Muscle layer of duodenum (tissue), 2 donors: ENCODE measurements at regions not wholly inside any gene's neighbourhood (a gene's known extent, or its start where the extent isn't known, plus 50 kb on each side); places are given as distances from the start of the nearest gene placed in this dataset.
"Not testable (repeated sequence)": the region's sequence is repeated elsewhere in the genome, so short reads cannot be mapped to it uniquely, and the experiment has no call there.

Source experiments
- H3K27ac ChIP-seq: one replicate; pipeline ENCODE4 v1.7.0; 2013; ENCODE audit warnings: mild to moderate bottlenecking, low read length
- H3K27me3 ChIP-seq: one replicate; pipeline ENCODE4 v1.7.0; 2013; ENCODE audit warnings: low read depth, mild to moderate bottlenecking, control low read depth, low read length
- H3K36me3 ChIP-seq, 2 donors: one replicate each; pipeline ENCODE4 v1.7.0; 2013; ENCODE audit warnings: low read length in 2 of 2, control low read depth in 1 of 2, mild to moderate bottlenecking in 1 of 2; ENCODE audit not compliant: insufficient read depth in 2 of 2, control insufficient read depth in 1 of 2
- H3K4me1 ChIP-seq, 2 donors: one replicate each; pipeline ENCODE4 v1.7.0; 2013; ENCODE audit warnings: low read length in 2 of 2, mild to moderate bottlenecking in 2 of 2, control low read depth in 1 of 2, moderate library complexity in 1 of 2; ENCODE audit not compliant: insufficient read depth in 2 of 2, control insufficient read depth in 1 of 2
- H3K4me3 ChIP-seq, 2 donors: one replicate each; pipeline ENCODE4 v1.7.0; 2013; ENCODE audit warnings: low read length in 2 of 2, low read depth in 1 of 2, mild to moderate bottlenecking in 1 of 2
- H3K9me3 ChIP-seq, 2 donors: one replicate each; pipeline ENCODE4 v1.7.0; 2013; ENCODE audit warnings: low read length in 2 of 2, control low read depth in 1 of 2, mild to moderate bottlenecking in 1 of 2; ENCODE audit not compliant: control insufficient read depth in 1 of 2
- donor health status: healthy.

DNA sequence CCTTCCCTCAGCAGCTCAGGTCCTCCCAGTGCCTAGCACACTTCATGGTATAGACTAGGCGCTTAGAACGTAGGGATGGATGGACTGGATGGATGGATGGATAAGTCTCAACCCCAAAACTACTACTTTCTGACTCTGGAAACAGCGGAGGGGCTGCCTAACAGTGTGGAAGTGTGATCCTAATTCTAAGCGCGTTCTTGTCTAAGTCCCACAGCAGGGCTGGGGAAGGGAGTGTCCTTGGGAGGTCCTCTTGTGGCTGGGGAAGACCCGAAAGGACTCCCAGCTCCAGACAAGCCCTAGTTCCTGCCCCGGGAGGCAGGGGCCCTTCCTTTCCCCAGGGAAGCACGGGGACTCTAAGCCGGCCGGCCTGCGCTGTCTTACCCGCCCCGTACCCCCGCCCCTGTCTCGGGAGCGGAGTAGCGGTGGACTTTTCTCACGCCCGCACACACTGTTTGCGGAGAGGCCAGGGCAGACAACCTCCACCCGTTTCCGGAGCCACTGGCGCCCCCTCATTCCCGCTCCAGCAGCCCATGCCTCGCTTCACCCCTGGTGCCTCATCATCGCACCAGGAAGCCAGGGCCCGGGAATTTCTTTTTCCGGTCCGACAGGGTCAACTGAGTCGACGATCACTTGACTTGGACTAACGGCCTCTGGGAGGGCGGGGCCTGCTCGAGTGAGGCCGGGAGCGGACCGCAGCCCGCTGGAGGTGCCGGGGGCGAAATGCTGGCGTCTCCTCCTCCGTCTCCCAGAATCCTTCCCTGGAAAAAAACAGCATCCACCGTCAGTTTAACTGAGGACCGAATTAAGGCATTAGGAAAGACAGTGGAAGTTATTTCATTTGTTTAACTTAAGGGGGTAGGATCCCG is 133.3 kb downstream of the TBC1D2B start:
- Histone ChIP-seq H3K4me3 (peak overlapping the region; percentile 30 to 56), H3K27me3 (no peaks in the 10 kb centered on the region), H3K4me1 (no peaks in the 10 kb centered on the region), H3K27ac (peak overlapping the region; percentile 19), H3K9me3 (no peaks in the 10 kb centered on the region), H3K36me3 (no peaks in the 10 kb centered on the region)

DNA sequence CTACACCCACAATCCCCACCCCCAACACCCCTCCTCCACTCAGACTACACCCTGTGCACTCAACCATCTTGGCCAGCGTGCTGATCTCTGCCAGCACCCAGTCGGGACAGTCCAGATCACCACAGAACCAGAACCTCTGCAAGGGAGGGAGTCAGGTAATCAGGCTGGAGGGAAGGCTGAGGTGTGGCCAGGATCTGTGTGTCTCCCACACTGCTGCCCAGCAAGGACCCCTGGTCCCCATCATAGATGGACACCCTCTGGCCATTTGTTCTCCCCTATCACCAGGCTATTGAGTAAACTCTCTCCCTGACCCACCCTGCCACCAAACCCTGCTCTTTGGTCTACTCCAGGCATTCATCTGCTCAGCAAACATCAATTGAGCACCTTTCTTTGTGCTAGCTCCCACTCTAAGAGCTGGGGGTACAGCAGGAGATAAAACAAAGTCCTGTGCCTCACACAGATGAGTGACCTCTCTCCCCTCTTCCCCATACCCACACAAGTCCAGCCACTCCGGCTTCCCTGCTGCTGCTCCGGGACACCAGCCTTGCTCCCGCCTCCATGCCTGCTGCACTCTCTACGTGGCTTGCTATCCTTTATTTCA is 134.8 kb downstream of the TBC1D2B start:
- Histone ChIP-seq H3K27me3 (no peaks in the 10 kb centered on the region), H3K9me3 (no peaks in the 10 kb centered on the region), H3K27ac (no peak overlapping the region), H3K36me3 (no peaks in the 10 kb centered on the region), H3K4me1 (no peaks in the 10 kb centered on the region), H3K4me3 (no peak overlapping the region)

DNA sequence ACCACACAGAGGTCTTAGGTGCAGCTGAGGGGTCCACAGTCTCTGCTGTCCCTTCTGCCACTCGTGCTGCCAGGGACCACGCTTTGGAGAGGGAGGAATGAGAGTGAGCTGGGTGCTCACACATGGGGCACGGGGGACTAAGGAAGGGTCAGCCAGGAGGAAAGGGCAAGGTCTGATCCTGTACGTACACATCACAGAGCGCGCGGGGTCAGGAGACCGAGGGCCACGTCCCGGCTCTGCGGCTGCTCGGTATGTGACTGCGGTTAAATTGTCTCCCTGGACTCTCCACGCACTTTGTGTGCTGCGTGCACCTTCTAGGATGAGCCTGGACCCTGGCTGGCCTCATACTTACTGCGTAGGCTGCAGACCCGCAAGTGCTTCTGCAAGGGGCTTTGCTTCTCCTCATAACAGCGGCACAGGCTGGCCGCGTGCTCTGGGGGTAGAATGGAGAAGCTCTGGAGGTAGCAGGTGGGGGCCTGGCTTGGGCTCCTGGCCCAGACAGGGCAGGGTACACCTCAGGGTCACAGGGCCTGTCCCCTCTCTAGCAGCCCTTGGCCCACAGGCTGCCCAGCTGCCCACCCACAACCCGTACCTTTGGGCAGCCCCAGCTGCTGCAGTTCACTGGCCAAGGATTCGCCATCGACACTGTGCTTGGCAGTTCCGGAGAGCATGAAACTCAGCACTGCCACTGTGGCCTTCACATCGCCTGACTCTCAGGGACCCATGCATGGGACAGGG is 136.3 kb downstream of the TBC1D2B start:
- H3K36me3 ChIP-seq = not testable (repeated sequence)

DNA sequence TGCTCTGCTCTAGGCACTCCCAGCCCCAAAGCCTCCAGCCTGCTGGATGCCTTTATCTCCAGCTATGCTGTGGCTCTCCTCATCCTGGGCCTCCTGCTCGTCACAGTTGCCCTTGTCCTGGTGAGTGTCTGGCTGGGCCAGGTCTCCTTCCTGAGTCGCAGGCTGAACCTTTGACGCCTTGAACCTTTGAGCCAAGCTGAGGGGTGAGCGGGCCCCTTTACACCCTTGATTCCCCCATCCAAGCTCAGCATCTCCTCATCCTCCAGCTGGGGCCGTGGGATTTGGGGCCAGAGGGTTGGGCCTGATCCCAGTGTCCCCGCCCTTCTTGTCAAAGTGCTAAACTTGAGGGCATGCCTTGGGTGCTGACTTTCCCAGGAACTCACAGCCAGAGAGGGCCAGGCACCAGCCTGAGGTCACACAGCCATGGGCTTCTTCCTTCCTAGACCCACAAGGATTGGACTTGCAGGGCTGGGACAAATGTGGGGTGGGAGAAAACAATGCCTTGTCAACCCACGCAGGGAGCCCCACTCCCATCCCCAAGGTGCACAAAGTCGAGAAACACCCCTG is 137.0 kb downstream of the TBC1D2B start:
- H3K27ac ChIP-seq = no peak overlapping the region
- no peaks in the 10 kb centered on the region for H3K36me3 ChIP-seq
- no peak overlapping the region for H3K4me3 ChIP-seq
- no peaks in the 10 kb centered on the region for H3K9me3 ChIP-seq
- no peaks in the 10 kb centered on the region for H3K4me1 ChIP-seq
- H3K27me3 ChIP-seq = no peaks in the 10 kb centered on the region

More for the DNA sequence above, 136.3 kb downstream of the TBC1D2B start:
- not testable (repeated sequence) for H3K4me3 ChIP-seq, H3K4me1 ChIP-seq, H3K27me3 ChIP-seq, H3K27ac ChIP-seq, H3K9me3 ChIP-seq

DNA sequence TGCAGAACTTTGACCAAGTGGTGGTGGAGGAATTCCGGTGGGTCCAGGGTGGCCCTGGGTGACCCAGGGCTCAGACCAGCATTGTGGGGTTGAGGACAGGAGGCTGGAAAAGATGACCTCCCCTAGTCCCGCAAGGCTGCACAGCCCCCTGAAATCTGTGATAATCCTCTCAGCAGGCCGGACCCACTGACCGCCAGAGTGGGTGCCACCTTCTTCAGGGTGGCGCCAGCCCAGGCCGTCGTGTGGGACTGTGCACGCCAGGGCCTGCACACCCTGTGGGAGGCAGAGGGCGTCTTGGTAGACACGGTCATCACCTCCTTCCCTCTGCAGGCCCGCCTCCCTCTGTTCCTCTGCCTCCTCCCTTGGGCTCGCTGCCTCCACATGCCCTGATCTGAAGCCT is 137.7 kb downstream of the TBC1D2B start:
- H3K4me3 ChIP-seq = no peak overlapping the region
- H3K9me3 ChIP-seq = no peaks in the 10 kb centered on the region
- H3K27me3 ChIP-seq = no peaks in the 10 kb centered on the region
- H3K27ac ChIP-seq = no peak overlapping the region
- H3K4me1 ChIP-seq = no peaks in the 10 kb centered on the region
- no peaks in the 10 kb centered on the region for H3K36me3 ChIP-seq

DNA sequence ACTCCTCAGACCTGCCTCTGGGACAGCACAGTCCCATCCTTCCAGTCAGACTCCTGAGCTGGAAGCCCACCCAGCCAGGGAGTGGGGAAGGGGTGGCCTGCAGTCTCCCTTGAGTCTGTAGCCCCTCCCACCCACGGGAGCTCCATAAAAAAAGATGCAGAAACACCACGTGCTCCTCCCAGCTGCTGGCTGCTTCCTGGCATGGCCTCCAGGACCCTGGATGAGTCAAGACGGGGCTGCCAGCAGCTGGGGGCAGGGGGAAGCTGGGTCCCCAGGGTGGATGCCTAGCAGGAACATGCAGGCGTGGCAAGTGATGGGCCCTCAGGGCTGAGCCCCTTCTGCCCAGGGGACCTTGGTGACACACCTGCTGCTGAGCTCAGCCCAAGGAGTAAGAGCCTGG is 138.5 kb downstream of the TBC1D2B start:
- H3K36me3 ChIP-seq, H3K4me3 ChIP-seq, H3K9me3 ChIP-seq, H3K27ac ChIP-seq, H3K4me1 ChIP-seq, H3K27me3 ChIP-seq: not testable (repeated sequence)

GRCh38 chr15:77938546-77938945 is 139.0 kb downstream of the TBC1D2B start:
- not testable (repeated sequence) for H3K36me3 ChIP-seq, H3K4me1 ChIP-seq, H3K9me3 ChIP-seq, H3K27me3 ChIP-seq, H3K4me3 ChIP-seq, H3K27ac ChIP-seq

DNA sequence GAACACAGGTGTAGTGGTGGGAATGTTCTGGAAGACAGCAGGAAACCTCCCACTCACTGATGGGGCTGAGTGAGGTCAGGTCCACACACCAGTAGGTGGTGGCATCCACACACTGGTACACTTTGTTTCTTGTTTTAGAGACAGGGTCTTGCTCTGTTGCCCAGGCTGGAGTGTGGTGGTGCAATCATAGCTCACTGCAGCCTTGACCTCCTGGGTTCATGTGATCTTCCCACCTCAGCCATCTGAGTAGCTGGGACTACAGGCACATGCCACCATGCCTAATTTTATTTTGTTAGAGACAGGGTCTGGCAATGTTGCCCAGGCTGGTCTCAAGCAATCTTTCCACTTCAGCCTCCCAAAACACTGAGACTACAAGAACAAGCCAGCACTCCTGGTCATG is 140.9 kb downstream of the TBC1D2B start:
- H3K36me3 ChIP-seq, H3K9me3 ChIP-seq, H3K27ac ChIP-seq, H3K4me3 ChIP-seq, H3K27me3 ChIP-seq, H3K4me1 ChIP-seq: not testable (repeated sequence)

DNA sequence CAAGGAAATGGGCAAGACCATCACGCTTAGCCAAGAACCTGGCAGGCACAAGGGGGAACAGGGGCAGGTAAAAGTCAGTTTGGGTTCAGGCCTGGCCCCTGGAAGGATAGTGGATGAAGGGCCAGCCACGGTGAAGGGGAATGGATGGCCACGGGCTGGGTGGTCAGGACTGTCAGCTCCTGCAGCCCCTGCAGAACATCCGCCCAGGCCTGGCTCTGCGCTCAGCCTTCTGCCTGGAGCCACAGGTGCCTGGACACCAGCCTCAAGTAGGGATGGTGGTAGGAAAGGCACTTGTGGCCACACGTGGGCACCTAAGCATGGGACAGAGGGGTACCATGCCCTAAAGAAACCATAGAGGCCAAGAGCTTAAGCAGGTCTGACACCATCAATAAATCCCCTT is 143.0 kb downstream of the TBC1D2B start:
- H3K27me3 ChIP-seq, H3K4me1 ChIP-seq, H3K36me3 ChIP-seq, H3K9me3 ChIP-seq, H3K4me3 ChIP-seq, H3K27ac ChIP-seq: not testable (repeated sequence)

DNA sequence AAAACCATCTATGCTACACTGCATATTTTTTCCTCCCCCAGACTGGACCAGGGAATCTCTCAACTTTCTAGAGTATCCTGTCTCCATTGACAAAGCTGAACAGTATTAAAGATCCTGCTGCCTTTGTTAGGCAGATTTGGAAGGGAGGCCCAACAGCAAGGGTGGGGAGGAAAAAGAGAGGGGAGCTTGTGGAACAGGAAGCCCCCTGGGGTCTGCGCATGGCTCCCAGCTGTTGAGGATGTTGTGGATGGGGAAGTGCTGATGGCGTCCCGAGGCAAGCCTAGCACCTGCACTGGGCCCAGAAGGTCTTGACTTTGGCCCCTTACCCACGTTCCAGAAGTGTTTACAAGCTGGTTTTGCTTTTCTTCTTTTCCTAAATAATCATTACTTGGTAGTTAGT is 146.6 kb downstream of the TBC1D2B start:
- not testable (repeated sequence) for H3K4me3 ChIP-seq, H3K36me3 ChIP-seq, H3K9me3 ChIP-seq, H3K27me3 ChIP-seq, H3K27ac ChIP-seq, H3K4me1 ChIP-seq

DNA sequence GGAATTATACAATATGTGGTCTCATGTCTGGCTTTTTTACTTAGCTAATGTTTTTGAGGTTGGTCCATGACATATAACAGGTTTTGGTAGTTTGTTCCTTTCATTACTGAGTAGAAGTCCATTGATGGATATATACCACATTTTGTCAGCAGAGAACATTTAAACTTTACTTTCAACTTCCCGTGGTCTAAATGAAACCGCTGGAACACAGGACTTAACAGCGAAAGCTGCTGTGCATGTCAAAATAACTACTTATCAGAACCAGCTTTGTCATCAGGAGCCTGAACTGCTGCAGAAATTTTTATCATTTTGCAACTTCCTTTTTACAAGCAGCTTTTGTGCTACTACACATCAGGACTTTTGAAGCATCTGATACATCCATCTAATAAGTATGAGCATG is 147.0 kb downstream of the TBC1D2B start:
- H3K36me3 ChIP-seq, H3K27ac ChIP-seq, H3K27me3 ChIP-seq, H3K4me1 ChIP-seq, H3K9me3 ChIP-seq, H3K4me3 ChIP-seq: not testable (repeated sequence)
